ENCODE measurements at regions not wholly inside any gene's neighbourhood (a gene's known extent, or its start where the extent isn't known, plus 50 kb on each side); places are given as distances from the start of the nearest gene placed in this dataset.

- Histone ChIP-seq H4K8ac (ENCODE audit: low read depth, low read length) (no peak overlapping the region), H3K23ac (ENCODE audit: low read length) (no peak overlapping the region), H3K79me2 (ENCODE audit: control insufficient read depth, insufficient read depth, low read length) (no peaks in the 10 kb centered on the region), H3K4me3 (ENCODE audit: low read length) (no peak overlapping the region), H2BK15ac (replicated peaks; ENCODE audit: low read depth) (no peak overlapping the region), H2BK5ac (ENCODE audit: low read length) (no peak overlapping the region), H4K5ac (ENCODE audit: low read length) (no peak overlapping the region), H3K27ac (ENCODE audit: low read depth, low read length) (no peak overlapping the region), H3K18ac (ENCODE audit: low read length) (no peak overlapping the region), H3K79me1 (ENCODE audit: low read length) (peaks cover 1% of the 10 kb centered on the region), H3K9ac (ENCODE audit: low read length) (no peak overlapping the region), H2AK5ac (ENCODE audit: low read length) (peak overlapping the region; percentile 18), H3K27me3 (ENCODE audit: insufficient read depth, low read length, poor library complexity) (no peaks in the 10 kb centered on the region), H3K56ac (ENCODE audit: low read length) (peak overlapping the region; percentile 22), H3K36me3 (ENCODE audit: control insufficient read depth, insufficient read depth, low read length) (no peaks in the 10 kb centered on the region), H3K4me1 (ENCODE audit: control insufficient read depth, low read depth, low read length) (peaks cover 9% of the 10 kb centered on the region), H2BK120ac (ENCODE audit: low read depth, low read length) (no peak overlapping the region), H3K4ac (ENCODE audit: low read depth, low read length) (no peak overlapping the region), H3K4me2 (ENCODE audit: low read length) (no peak overlapping the region)
- DNase-seq: no peak
- WGBS (ENCODE audit: extremely low coverage, insufficient coverage, low lambda C conversion rate): no CpG with 5 or more reads among the region's 14 CpGs
Observed at GRCh38 chr16:85323230-85323960, 211.1 kb upstream of the CIBAR2 start.

GRCh38 chr16:85323961-85324253 lies 211.6 kb upstream of the CIBAR2 start:
- no peak overlapping the region for H3K23ac ChIP-seq (ENCODE audit: low read length)
- H2BK5ac ChIP-seq (ENCODE audit: low read length): no peak overlapping the region
- no peak overlapping the region for H3K56ac ChIP-seq (ENCODE audit: low read length)
- H4K5ac ChIP-seq (ENCODE audit: low read length): no peak overlapping the region
- H3K79me2 ChIP-seq (ENCODE audit: control insufficient read depth, insufficient read depth, low read length): no peaks in the 10 kb centered on the region
- H2BK15ac ChIP-seq (replicated peaks; ENCODE audit: low read depth): no peak overlapping the region
- DNase-seq: no peak
- H3K9ac ChIP-seq (ENCODE audit: low read length): no peak overlapping the region
- no peak overlapping the region for H4K8ac ChIP-seq (ENCODE audit: low read depth, low read length)
- H3K4me2 ChIP-seq (ENCODE audit: low read length): no peak overlapping the region
- peaks cover 9% of the 10 kb centered on the region for H3K4me1 ChIP-seq (ENCODE audit: control insufficient read depth, low read depth, low read length)
- no peak overlapping the region for H2AK5ac ChIP-seq (ENCODE audit: low read length)
- no peak overlapping the region for H2BK120ac ChIP-seq (ENCODE audit: low read depth, low read length)
- no peak overlapping the region for H3K18ac ChIP-seq (ENCODE audit: low read length)
- H3K4me3 ChIP-seq (ENCODE audit: low read length): no peak overlapping the region
- H3K27ac ChIP-seq (ENCODE audit: low read depth, low read length): no peak overlapping the region
- no peaks in the 10 kb centered on the region for H3K27me3 ChIP-seq (ENCODE audit: insufficient read depth, low read length, poor library complexity)
- peaks cover 1% of the 10 kb centered on the region for H3K79me1 ChIP-seq (ENCODE audit: low read length)
- WGBS (ENCODE audit: extremely low coverage, insufficient coverage, low lambda C conversion rate): no CpG with 5 or more reads among the region's 10 CpGs
- H3K4ac ChIP-seq (ENCODE audit: low read depth, low read length): no peak overlapping the region
- H3K36me3 ChIP-seq (ENCODE audit: control insufficient read depth, insufficient read depth, low read length): no peaks in the 10 kb centered on the region

- no peak overlapping the region for H4K8ac ChIP-seq (ENCODE audit: low read depth, low read length)
- H3K4me1 ChIP-seq (ENCODE audit: control insufficient read depth, low read depth, low read length): peaks cover 14% of the 10 kb centered on the region
- H3K36me3 ChIP-seq (ENCODE audit: control insufficient read depth, insufficient read depth, low read length): no peaks in the 10 kb centered on the region
- no peak overlapping the region for H2AK5ac ChIP-seq (ENCODE audit: low read length)
- no peak overlapping the region for H3K56ac ChIP-seq (ENCODE audit: low read length)
- H3K4me3 ChIP-seq (ENCODE audit: low read length): no peak overlapping the region
- peaks cover 1% of the 10 kb centered on the region for H3K79me1 ChIP-seq (ENCODE audit: low read length)
- no peak overlapping the region for H3K27ac ChIP-seq (ENCODE audit: low read depth, low read length)
- H2BK5ac ChIP-seq (ENCODE audit: low read length): no peak overlapping the region
- no peaks in the 10 kb centered on the region for H3K79me2 ChIP-seq (ENCODE audit: control insufficient read depth, insufficient read depth, low read length)
- H2BK120ac ChIP-seq (ENCODE audit: low read depth, low read length): no peak overlapping the region
- H2BK15ac ChIP-seq (replicated peaks; ENCODE audit: low read depth): no peak overlapping the region
- H3K27me3 ChIP-seq (ENCODE audit: insufficient read depth, low read length, poor library complexity): no peaks in the 10 kb centered on the region
- H3K9ac ChIP-seq (ENCODE audit: low read length): no peak overlapping the region
- no peak overlapping the region for H3K4me2 ChIP-seq (ENCODE audit: low read length)
- 100% methylated on average over 1 of the region's 13 CpGs for WGBS (ENCODE audit: extremely low coverage, insufficient coverage, low lambda C conversion rate)
- no peak overlapping the region for H3K18ac ChIP-seq (ENCODE audit: low read length)
- H3K23ac ChIP-seq (ENCODE audit: low read length): no peak overlapping the region
- no peak overlapping the region for H3K4ac ChIP-seq (ENCODE audit: low read depth, low read length)
- H4K5ac ChIP-seq (ENCODE audit: low read length): no peak overlapping the region
- DNase-seq: no peak
Observed at GRCh38 chr16:85324488-85324887, 212.2 kb upstream of the CIBAR2 start.

GRCh38 chr16:85326113-85326793 lies 214.0 kb upstream of the CIBAR2 start:
- peak; percentile 51 for DNase-seq
- H3K4me1 ChIP-seq (ENCODE audit: control insufficient read depth, low read depth, low read length): peaks cover 23% of the 10 kb centered on the region
- WGBS (ENCODE audit: extremely low coverage, insufficient coverage, low lambda C conversion rate): no CpG with 5 or more reads among the region's 12 CpGs

GRCh38 chr16:85326794-85327181 lies 214.5 kb upstream of the CIBAR2 start:
- Histone ChIP-seq H3K4me2 (ENCODE audit: low read length) (no peak overlapping the region), H3K36me3 (ENCODE audit: control insufficient read depth, insufficient read depth, low read length) (no peaks in the 10 kb centered on the region), H3K18ac (ENCODE audit: low read length) (peak overlapping the region; percentile 46), H3K56ac (ENCODE audit: low read length) (peak overlapping the region; percentile 83), H3K9ac (ENCODE audit: low read length) (peak overlapping the region; percentile 20), H3K27ac (ENCODE audit: low read depth, low read length) (peak overlapping the region; percentile 39), H4K5ac (ENCODE audit: low read length) (no peak overlapping the region), H2BK15ac (replicated peaks; ENCODE audit: low read depth) (no peak overlapping the region), H3K79me1 (ENCODE audit: low read length) (peaks cover 1% of the 10 kb centered on the region), H4K8ac (ENCODE audit: low read depth, low read length) (no peak overlapping the region), H3K79me2 (ENCODE audit: control insufficient read depth, insufficient read depth, low read length) (no peaks in the 10 kb centered on the region), H2BK120ac (ENCODE audit: low read depth, low read length) (peak overlapping the region; percentile 40), H3K4me3 (ENCODE audit: low read length) (no peak overlapping the region), H3K23ac (ENCODE audit: low read length) (no peak overlapping the region), H2BK5ac (ENCODE audit: low read length) (peak overlapping the region; percentile 64), H3K4me1 (ENCODE audit: control insufficient read depth, low read depth, low read length) (peaks cover 22% of the 10 kb centered on the region), H3K4ac (ENCODE audit: low read depth, low read length) (peak overlapping the region; percentile 89), H2AK5ac (ENCODE audit: low read length) (peak overlapping the region; percentile 84), H3K27me3 (ENCODE audit: insufficient read depth, low read length, poor library complexity) (no peaks in the 10 kb centered on the region)
- DNase-seq: peak; percentile 36
- WGBS (ENCODE audit: extremely low coverage, insufficient coverage, low lambda C conversion rate): no CpG with 5 or more reads among the region's 8 CpGs

More at GRCh38 chr16:85326113-85326793, 214.0 kb upstream of the CIBAR2 start:
- Histone ChIP-seq H2BK5ac (ENCODE audit: low read length) (peak overlapping the region; percentile 64), H3K18ac (ENCODE audit: low read length) (peak overlapping the region; percentile 46), H4K8ac (ENCODE audit: low read depth, low read length) (no peak overlapping the region), H3K56ac (ENCODE audit: low read length) (peak overlapping the region; percentile 83), H3K4me2 (ENCODE audit: low read length) (no peak overlapping the region), H3K9ac (ENCODE audit: low read length) (no peak overlapping the region), H3K36me3 (ENCODE audit: control insufficient read depth, insufficient read depth, low read length) (no peaks in the 10 kb centered on the region), H3K27me3 (ENCODE audit: insufficient read depth, low read length, poor library complexity) (no peaks in the 10 kb centered on the region), H2BK120ac (ENCODE audit: low read depth, low read length) (peak overlapping the region; percentile 40), H3K4me3 (ENCODE audit: low read length) (no peak overlapping the region), H2AK5ac (ENCODE audit: low read length) (no peak overlapping the region), H3K79me2 (ENCODE audit: control insufficient read depth, insufficient read depth, low read length) (no peaks in the 10 kb centered on the region), H4K5ac (ENCODE audit: low read length) (no peak overlapping the region), H3K4ac (ENCODE audit: low read depth, low read length) (peak overlapping the region; percentile 89), H2BK15ac (replicated peaks; ENCODE audit: low read depth) (no peak overlapping the region), H3K23ac (ENCODE audit: low read length) (no peak overlapping the region), H3K27ac (ENCODE audit: low read depth, low read length) (peak overlapping the region; percentile 39), H3K79me1 (ENCODE audit: low read length) (peaks cover 1% of the 10 kb centered on the region)

Data from mesendoderm (in vitro differentiated cells).